ENCODE measurements at regions not wholly inside any gene's neighbourhood (a gene's known extent, or its start where the extent isn't known, plus 50 kb on each side); places are given as distances from the start of the nearest gene placed in this dataset.
"Not testable (repeated sequence)": the region's sequence is repeated elsewhere in the genome, so short reads cannot be mapped to it uniquely, and the experiment has no call there.

DNA sequence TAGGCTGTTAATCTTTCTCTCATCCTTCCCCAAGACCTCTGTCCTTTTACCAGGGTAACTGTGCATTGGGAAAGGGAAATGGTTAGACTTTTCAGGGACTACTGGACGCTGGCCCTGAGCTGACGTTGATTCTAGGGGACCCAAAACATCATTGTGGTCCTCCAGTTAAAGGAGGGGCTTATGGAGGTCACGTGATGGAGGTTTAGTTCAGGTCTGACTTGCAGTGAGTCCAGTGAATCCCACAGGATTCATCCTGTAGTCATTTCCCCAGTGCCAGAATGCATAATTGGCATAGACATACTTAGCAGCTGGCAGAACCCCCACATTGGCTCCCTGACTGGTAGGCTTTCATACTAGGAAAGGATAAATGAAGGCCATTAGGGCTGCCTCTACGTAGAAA lies 246.3 kb downstream of the KCNE4 start:
- not testable (repeated sequence) for H3K27ac ChIP-seq (ENCODE audit: low read length); H3K27me3 ChIP-seq (ENCODE audit: low read depth, low read length); H3K9me3 ChIP-seq (ENCODE audit: control insufficient read depth in 1 of 2, low read length in 2 of 2); H3K36me3 ChIP-seq (ENCODE audit: control insufficient read depth in 1 of 2, insufficient read depth in 2 of 2, low read length in 2 of 2); H3K4me3 ChIP-seq (ENCODE audit: low read depth in 1 of 2, low read length in 2 of 2); H3K4me1 ChIP-seq (ENCODE audit: control insufficient read depth in 1 of 2, insufficient read depth in 2 of 2, low read length in 2 of 2)

DNA sequence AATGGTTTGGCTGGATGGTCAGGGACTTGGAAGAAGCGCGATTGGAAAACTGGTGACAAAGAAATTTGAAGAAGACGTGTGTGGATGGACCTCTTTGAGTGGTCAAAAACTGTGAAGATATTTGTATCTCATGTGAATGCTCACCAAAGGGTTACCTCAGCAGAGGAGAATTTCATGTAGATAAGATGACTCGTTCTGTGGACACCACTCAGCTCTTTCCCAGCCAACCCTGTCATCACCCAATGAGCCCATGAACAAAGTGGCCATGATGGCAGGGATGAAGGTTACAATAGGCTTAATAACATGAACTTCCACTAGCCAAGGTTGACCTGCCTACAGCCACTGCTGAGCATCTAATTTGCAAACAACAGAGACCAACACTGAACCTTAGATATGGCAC lies 248.3 kb downstream of the KCNE4 start:
- no peaks in the 10 kb centered on the region for H3K27me3 ChIP-seq (ENCODE audit: low read depth, low read length)
- H3K27ac ChIP-seq (ENCODE audit: low read length): no peak overlapping the region
- H3K4me1 ChIP-seq (ENCODE audit: control insufficient read depth in 1 of 2, insufficient read depth in 2 of 2, low read length in 2 of 2): no peaks in the 10 kb centered on the region
- H3K9me3 ChIP-seq (ENCODE audit: control insufficient read depth in 1 of 2, low read length in 2 of 2): no peaks in the 10 kb centered on the region
- no peaks in the 10 kb centered on the region for H3K36me3 ChIP-seq (ENCODE audit: control insufficient read depth in 1 of 2, insufficient read depth in 2 of 2, low read length in 2 of 2)
- no peak overlapping the region for H3K4me3 ChIP-seq (ENCODE audit: low read depth in 1 of 2, low read length in 2 of 2)

GRCh38 chr2:223306371-223306770 lies 254.4 kb downstream of the KCNE4 start:
- Histone ChIP-seq H3K27ac (ENCODE audit: low read length) (no peak overlapping the region), H3K4me3 (ENCODE audit: low read depth in 1 of 2, low read length in 2 of 2) (no peak overlapping the region), H3K36me3 (ENCODE audit: control insufficient read depth in 1 of 2, insufficient read depth in 2 of 2, low read length in 2 of 2) (no peaks in the 10 kb centered on the region), H3K4me1 (ENCODE audit: control insufficient read depth in 1 of 2, insufficient read depth in 2 of 2, low read length in 2 of 2) (no peaks in the 10 kb centered on the region), H3K9me3 (ENCODE audit: control insufficient read depth in 1 of 2, low read length in 2 of 2) (no peaks in the 10 kb centered on the region), H3K27me3 (ENCODE audit: low read depth, low read length) (no peaks in the 10 kb centered on the region)

DNA sequence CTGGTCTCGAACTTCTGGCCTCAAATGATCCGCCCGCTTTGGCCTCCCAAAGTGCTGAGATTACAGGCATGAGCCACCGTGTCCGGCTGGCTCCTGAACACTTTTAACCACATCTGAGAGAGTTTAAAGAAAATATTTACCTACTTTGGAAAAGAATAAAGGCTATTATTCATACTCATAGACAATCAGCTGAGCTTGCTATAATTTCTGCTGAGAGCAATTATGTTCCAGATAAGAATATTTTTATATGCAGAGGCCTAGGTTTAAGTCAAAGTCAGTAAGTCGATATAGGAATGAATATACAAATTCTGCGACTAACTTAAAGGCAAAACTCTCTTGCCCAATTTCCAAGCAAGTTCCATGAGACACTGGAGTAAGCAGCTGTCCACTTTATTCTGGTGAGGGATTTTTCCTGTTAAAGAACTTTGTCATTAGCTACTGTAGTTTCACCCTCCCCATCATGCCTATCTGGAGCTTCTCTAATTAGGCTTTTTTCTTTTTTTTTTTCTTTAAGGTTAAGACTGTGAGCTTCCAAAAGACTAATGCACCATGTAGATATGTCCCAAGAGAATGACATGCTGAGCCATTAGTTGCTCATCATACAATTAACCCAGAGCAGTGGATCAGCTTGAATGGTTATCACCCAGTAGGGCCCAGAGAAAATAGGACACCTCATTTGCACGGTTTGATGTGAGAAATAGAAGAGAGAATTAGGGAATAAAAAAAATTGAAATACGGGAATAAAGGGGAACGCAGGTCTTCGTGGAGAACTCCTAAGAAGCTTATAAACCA lies 260.1 kb downstream of the KCNE4 start:
- no peaks in the 10 kb centered on the region for H3K36me3 ChIP-seq (ENCODE audit: control insufficient read depth in 1 of 2, insufficient read depth in 2 of 2, low read length in 2 of 2)
- no peaks in the 10 kb centered on the region for H3K9me3 ChIP-seq (ENCODE audit: control insufficient read depth in 1 of 2, low read length in 2 of 2)
- peaks cover 0 to 7% of the 10 kb centered on the region in 2 donors for H3K4me1 ChIP-seq (ENCODE audit: control insufficient read depth in 1 of 2, insufficient read depth in 2 of 2, low read length in 2 of 2)
- H3K27me3 ChIP-seq (ENCODE audit: low read depth, low read length): no peaks in the 10 kb centered on the region
- H3K27ac ChIP-seq (ENCODE audit: low read length): no peak overlapping the region
- H3K4me3 ChIP-seq (ENCODE audit: low read depth in 1 of 2, low read length in 2 of 2): no peak overlapping the region

- Histone ChIP-seq H3K4me3 (ENCODE audit: low read depth in 1 of 2, low read length in 2 of 2) (no peak overlapping the region), H3K4me1 (ENCODE audit: control insufficient read depth in 1 of 2, insufficient read depth in 2 of 2, low read length in 2 of 2) (peaks cover 0 to 7% of the 10 kb centered on the region in 2 donors), H3K36me3 (ENCODE audit: control insufficient read depth in 1 of 2, insufficient read depth in 2 of 2, low read length in 2 of 2) (no peaks in the 10 kb centered on the region), H3K27ac (ENCODE audit: low read length) (no peak overlapping the region), H3K27me3 (ENCODE audit: low read depth, low read length) (no peaks in the 10 kb centered on the region), H3K9me3 (ENCODE audit: control insufficient read depth in 1 of 2, low read length in 2 of 2) (no peaks in the 10 kb centered on the region)
These were observed 261.1 kb downstream of the KCNE4 start for GRCh38 chr2:223313101-223313500.

GRCh38 chr2:223314811-223315210 lies 262.8 kb downstream of the KCNE4 start:
- no peak overlapping the region for H3K4me3 ChIP-seq (ENCODE audit: low read depth in 1 of 2, low read length in 2 of 2)
- H3K36me3 ChIP-seq (ENCODE audit: control insufficient read depth in 1 of 2, insufficient read depth in 2 of 2, low read length in 2 of 2): no peaks in the 10 kb centered on the region
- no peaks in the 10 kb centered on the region for H3K27me3 ChIP-seq (ENCODE audit: low read depth, low read length)
- H3K4me1 ChIP-seq (ENCODE audit: control insufficient read depth in 1 of 2, insufficient read depth in 2 of 2, low read length in 2 of 2): peaks cover 0 to 7% of the 10 kb centered on the region in 2 donors
- H3K9me3 ChIP-seq (ENCODE audit: control insufficient read depth in 1 of 2, low read length in 2 of 2): no peaks in the 10 kb centered on the region
- H3K27ac ChIP-seq (ENCODE audit: low read length): no peak overlapping the region

GRCh38 chr2:223315813-223316212 lies 263.8 kb downstream of the KCNE4 start:
- Histone ChIP-seq H3K27ac (ENCODE audit: low read length) (no peak overlapping the region), H3K4me1 (ENCODE audit: control insufficient read depth in 1 of 2, insufficient read depth in 2 of 2, low read length in 2 of 2) (peaks cover 0 to 7% of the 10 kb centered on the region in 2 donors)

DNA sequence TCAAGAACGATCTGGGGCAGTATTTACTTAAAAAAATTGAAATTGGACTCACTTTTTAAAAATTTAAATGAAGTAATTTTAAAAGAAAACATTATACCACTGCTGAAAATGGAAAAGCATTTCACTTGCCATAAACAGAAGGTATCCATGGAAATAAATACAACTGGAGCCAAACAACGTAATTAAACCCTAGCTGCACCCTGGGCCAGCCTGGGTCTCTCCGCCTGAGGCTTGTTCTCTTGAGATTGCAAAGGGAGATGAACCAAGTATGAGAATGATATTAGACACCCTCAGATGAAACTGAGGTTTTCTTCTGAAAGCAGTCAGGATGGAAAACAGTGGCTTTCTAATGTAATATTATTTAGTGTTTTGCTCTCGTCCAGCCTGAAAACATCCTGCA lies 264.4 kb downstream of the KCNE4 start:
- no peak overlapping the region for H3K4me3 ChIP-seq (ENCODE audit: low read depth in 1 of 2, low read length in 2 of 2)
- H3K36me3 ChIP-seq (ENCODE audit: control insufficient read depth in 1 of 2, insufficient read depth in 2 of 2, low read length in 2 of 2): no peaks in the 10 kb centered on the region
- peaks cover 0 to 7% of the 10 kb centered on the region in 2 donors for H3K4me1 ChIP-seq (ENCODE audit: control insufficient read depth in 1 of 2, insufficient read depth in 2 of 2, low read length in 2 of 2)
- H3K27ac ChIP-seq (ENCODE audit: low read length): no peak overlapping the region
- no peaks in the 10 kb centered on the region for H3K27me3 ChIP-seq (ENCODE audit: low read depth, low read length)
- H3K9me3 ChIP-seq (ENCODE audit: control insufficient read depth in 1 of 2, low read length in 2 of 2): no peaks in the 10 kb centered on the region

More at GRCh38 chr2:223315813-223316212, 263.8 kb downstream of the KCNE4 start:
- Histone ChIP-seq H3K36me3 (ENCODE audit: control insufficient read depth in 1 of 2, insufficient read depth in 2 of 2, low read length in 2 of 2) (no peaks in the 10 kb centered on the region), H3K9me3 (ENCODE audit: control insufficient read depth in 1 of 2, low read length in 2 of 2) (no peaks in the 10 kb centered on the region), H3K4me3 (ENCODE audit: low read depth in 1 of 2, low read length in 2 of 2) (no peak overlapping the region), H3K27me3 (ENCODE audit: low read depth, low read length) (no peaks in the 10 kb centered on the region)

DNA sequence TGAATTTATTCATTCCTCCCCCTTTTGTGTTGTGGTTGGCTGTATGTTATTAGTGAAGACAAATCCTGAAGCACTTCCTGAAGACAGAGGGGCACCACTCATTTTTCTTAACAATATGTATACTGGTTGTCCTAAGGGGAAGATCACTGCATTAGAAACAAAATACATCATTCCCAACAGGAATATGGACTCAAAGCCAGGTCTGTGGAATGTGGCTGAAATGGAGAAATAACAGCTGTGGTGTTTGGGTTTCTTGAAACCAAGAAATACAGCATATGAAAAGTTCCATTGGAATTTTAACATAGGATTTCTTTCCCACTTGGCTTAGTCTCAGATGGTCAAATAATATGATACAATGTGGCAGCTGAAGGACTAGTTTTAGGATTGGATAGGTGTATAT lies 267.6 kb downstream of the KCNE4 start:
- Histone ChIP-seq H3K36me3 (ENCODE audit: control insufficient read depth in 1 of 2, insufficient read depth in 2 of 2, low read length in 2 of 2) (no peaks in the 10 kb centered on the region), H3K4me1 (ENCODE audit: control insufficient read depth in 1 of 2, insufficient read depth in 2 of 2, low read length in 2 of 2) (peaks cover 0 to 7% of the 10 kb centered on the region in 2 donors), H3K27me3 (ENCODE audit: low read depth, low read length) (no peaks in the 10 kb centered on the region), H3K4me3 (ENCODE audit: low read depth in 1 of 2, low read length in 2 of 2) (no peak overlapping the region), H3K9me3 (ENCODE audit: control insufficient read depth in 1 of 2, low read length in 2 of 2) (no peaks in the 10 kb centered on the region), H3K27ac (ENCODE audit: low read length) (no peak overlapping the region)

DNA sequence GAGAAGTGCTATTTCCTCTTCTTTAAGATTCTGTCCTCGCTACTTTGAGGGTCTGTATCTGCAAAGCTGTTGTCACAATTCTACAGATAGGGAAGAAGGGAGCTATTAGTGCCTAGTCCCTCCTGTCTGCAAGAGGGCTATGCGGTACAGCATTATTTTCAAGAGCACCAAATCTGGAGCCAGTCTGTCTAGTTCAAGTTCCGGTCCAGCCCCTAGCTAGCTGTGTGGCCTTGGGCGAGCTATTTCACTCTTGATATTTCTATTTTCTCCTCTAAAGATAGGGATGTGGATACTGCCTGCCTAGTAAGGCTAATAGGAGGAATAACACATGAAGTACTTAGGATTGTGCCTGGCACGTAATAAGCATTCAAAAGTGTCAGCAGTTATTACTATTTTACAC lies 272.4 kb downstream of the KCNE4 start:
- H3K36me3 ChIP-seq (ENCODE audit: control insufficient read depth in 1 of 2, insufficient read depth in 2 of 2, low read length in 2 of 2): no peaks in the 10 kb centered on the region
- H3K4me3 ChIP-seq (ENCODE audit: low read depth in 1 of 2, low read length in 2 of 2): no peak overlapping the region
- no peak overlapping the region for H3K27ac ChIP-seq (ENCODE audit: low read length)
- H3K9me3 ChIP-seq (ENCODE audit: control insufficient read depth in 1 of 2, low read length in 2 of 2): no peaks in the 10 kb centered on the region
- no peaks in the 10 kb centered on the region for H3K4me1 ChIP-seq (ENCODE audit: control insufficient read depth in 1 of 2, insufficient read depth in 2 of 2, low read length in 2 of 2)
- no peaks in the 10 kb centered on the region for H3K27me3 ChIP-seq (ENCODE audit: low read depth, low read length)

DNA sequence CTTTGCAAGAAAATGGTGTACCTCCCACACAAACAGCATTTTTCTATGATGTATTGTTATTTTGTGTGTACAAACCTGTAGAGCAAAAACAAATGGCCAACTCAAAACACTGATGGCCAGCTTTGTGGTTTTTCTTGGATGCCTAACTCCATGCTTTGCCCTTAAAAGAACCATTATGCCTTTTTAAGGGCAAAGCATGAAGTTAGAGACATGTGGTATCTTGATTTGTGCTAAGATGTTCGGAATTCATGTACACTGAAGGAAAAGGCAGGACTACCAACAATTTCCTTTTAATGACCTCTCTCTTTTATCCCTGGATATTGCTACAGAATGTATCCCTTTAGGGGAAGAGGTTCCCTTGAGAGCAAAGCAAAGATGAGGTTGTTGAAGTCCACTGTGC lies 273.6 kb downstream of the SCG2 start:
- no peak overlapping the region for H3K4me3 ChIP-seq (ENCODE audit: low read depth in 1 of 2, low read length in 2 of 2)
- H3K36me3 ChIP-seq (ENCODE audit: control insufficient read depth in 1 of 2, insufficient read depth in 2 of 2, low read length in 2 of 2): no peaks in the 10 kb centered on the region
- no peaks in the 10 kb centered on the region for H3K4me1 ChIP-seq (ENCODE audit: control insufficient read depth in 1 of 2, insufficient read depth in 2 of 2, low read length in 2 of 2)
- no peak overlapping the region for H3K27ac ChIP-seq (ENCODE audit: low read length)
- H3K9me3 ChIP-seq (ENCODE audit: control insufficient read depth in 1 of 2, low read length in 2 of 2): no peaks in the 10 kb centered on the region
- H3K27me3 ChIP-seq (ENCODE audit: low read depth, low read length): no peaks in the 10 kb centered on the region

DNA sequence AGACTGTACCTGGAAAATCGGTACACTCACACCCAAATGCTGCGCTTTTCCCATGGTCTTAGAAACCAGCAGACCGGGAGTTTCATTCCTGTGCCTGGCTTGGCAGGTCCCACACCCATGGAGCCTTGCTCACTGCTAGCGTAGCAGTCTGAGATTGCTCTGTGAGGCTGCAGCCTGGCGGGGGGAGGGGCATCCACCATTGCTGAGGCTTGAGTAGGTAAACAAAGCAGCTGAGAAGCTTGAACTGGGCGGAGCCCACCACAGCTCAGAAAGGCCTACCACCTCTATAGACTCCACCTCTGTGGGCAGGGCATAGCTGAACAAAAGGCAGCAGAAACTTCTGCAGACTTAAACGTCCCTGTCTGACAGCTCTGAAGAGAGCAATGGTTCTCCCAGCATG lies 271.4 kb downstream of the SCG2 start:
- H3K27me3 ChIP-seq (ENCODE audit: low read depth, low read length); H3K9me3 ChIP-seq (ENCODE audit: control insufficient read depth in 1 of 2, low read length in 2 of 2); H3K36me3 ChIP-seq (ENCODE audit: control insufficient read depth in 1 of 2, insufficient read depth in 2 of 2, low read length in 2 of 2); H3K4me3 ChIP-seq (ENCODE audit: low read depth in 1 of 2, low read length in 2 of 2); H3K4me1 ChIP-seq (ENCODE audit: control insufficient read depth in 1 of 2, insufficient read depth in 2 of 2, low read length in 2 of 2); H3K27ac ChIP-seq (ENCODE audit: low read length): not testable (repeated sequence)
